GM12864 (cell line): ENCODE measurements at regions not wholly inside any gene's neighbourhood (a gene's known extent, or its start where the extent isn't known, plus 50 kb on each side); places are given as distances from the start of the nearest gene placed in this dataset.

Experiments
- DNase-seq: peaks from one replicate; pipeline ENCODE4 v3.0.0-alpha.2; 2011; ENCODE audit warnings: low read depth
- H3K4me3 ChIP-seq: 2 replicates; pipeline ENCODE4 v1.5.1; 2011; ENCODE audit warnings: mild to moderate bottlenecking, low read depth, low read length, control low read depth
- TF ChIP-seq, protein P1 (sequence below): IDR thresholded peaks from 2 replicates; pipeline ENCODE4 v1.5.1; 2011; ENCODE audit warnings: low read depth, mild to moderate bottlenecking, moderate library complexity, low read length, control low read depth, inconsistent platforms; ENCODE audit errors: missing control alignments

DNA sequence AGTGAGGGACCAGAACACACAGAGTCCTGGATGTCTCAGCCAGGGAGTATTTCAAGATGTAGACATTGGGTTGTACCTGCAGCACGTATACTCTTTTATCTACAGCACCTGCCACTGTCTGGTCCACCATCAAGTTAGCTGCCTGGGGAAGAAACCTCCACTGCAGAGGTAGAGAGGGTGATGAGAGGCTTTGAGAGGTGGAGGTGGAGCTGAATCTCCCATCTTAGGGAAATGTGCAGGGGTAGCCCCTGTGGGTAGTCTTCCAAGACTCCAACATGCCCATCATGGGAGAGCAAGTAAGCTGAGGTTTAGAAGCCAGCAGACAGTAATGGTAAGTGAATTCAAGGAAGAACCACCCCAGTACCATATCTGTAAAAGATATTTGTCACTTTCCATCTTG is 93.3 kb upstream of the CELF4 start:
- DNase-seq, result no peak
- no peak overlapping the region for H3K4me3 ChIP-seq
- TF ChIP-seq, protein P1, sequence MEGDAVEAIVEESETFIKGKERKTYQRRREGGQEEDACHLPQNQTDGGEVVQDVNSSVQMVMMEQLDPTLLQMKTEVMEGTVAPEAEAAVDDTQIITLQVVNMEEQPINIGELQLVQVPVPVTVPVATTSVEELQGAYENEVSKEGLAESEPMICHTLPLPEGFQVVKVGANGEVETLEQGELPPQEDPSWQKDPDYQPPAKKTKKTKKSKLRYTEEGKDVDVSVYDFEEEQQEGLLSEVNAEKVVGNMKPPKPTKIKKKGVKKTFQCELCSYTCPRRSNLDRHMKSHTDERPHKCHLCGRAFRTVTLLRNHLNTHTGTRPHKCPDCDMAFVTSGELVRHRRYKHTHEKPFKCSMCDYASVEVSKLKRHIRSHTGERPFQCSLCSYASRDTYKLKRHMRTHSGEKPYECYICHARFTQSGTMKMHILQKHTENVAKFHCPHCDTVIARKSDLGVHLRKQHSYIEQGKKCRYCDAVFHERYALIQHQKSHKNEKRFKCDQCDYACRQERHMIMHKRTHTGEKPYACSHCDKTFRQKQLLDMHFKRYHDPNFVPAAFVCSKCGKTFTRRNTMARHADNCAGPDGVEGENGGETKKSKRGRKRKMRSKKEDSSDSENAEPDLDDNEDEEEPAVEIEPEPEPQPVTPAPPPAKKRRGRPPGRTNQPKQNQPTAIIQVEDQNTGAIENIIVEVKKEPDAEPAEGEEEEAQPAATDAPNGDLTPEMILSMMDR, result no peak

DNA sequence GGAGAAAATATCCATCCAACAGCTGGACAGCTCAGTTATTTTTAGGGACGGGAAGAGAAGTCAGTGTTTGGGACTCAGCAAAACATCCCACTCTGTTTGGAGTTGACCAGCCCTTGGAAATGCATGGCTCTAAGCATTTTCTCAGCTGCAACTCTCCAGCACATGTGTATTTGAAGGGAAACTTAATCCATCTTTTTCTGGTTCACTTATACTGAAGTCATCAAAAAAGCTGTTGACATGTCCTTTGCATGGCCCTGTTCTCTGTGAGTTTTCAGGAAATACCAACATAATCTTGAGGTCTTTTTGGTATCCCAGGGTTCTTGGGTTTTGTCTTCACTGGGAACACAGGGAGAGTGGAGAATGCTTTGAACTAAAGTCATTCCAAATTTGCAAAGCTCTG is 91.9 kb upstream of the CELF4 start:
- no peak for DNase-seq
- no peak overlapping the region for H3K4me3 ChIP-seq
- TF ChIP-seq, protein P1, result no peak

DNA sequence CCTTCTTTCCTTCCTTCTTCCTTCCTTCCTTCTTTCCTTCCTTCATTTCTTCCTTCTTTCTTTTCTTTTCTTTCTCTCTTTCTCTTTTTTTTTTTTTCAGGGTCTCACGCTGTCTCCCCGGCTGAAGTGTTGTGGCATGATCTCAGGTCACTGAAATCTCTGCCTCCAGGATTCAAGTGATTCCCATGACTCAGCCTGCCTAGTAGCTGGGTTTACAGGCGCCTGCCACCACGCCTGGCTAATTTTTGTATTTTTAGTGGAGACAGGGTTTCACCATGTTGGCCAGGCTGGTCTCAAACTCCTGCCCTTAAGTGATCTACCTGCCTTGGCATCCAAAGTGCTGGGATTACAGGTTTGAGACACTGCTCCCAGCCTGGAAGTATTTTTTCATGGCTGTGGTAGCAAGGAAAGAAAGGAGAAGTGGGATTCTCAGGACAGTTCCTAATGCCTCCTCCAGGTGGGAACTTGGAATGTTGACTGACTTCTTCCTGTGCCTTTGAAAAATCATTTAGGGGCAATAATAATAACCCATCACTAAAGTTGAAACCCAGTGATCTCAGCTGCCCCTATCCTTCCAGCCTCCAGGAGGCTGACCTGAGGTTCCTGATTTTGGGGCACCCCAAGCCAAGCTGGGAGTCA is 89.3 kb upstream of the CELF4 start:
- no peak for DNase-seq
- TF ChIP-seq, protein P1, result no peak
- H3K4me3 ChIP-seq, result no peak overlapping the region

DNA sequence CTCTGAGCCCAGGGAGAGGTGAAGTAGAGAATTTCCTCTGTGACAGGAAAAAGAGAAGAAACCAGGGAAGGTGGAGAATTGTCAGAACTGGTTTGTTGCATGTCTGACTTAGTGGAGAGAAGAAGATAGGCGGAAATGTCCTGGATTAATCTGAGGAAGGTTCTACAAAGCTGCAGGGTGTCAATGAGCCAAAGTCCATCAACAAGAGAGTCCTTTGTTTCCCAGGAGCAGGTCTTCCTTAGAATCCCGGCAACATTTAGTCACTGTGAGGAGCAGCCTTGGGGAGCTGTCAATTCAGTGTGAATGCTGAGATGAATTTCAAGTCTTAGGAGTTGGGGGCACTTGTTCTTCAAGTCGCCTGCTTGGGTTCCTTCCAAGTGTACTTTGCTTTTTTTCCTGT is 88.4 kb upstream of the CELF4 start:
- DNase-seq, result no peak
- TF ChIP-seq, protein P1, result no peak
- no peak overlapping the region for H3K4me3 ChIP-seq

DNA sequence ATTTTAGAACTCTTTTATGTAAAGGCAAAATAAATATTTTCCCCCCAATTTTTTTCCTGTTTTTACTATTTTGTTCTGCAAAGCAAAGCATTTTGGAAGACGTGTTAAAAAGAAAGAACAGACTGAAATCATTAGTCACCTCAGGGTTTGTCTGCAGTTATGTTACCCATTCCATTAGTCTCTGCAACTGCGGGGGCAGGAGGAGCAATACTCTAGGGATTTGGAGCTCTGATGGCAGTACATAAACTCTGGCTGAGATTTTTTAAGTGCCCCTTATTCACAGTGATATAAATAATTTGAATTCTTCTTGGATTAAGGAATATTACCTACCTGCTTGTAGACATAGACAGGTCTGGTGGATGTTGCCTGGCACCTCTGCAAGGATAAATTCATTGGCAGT is 88.0 kb upstream of the CELF4 start:
- TF ChIP-seq, protein P1, result no peak
- DNase-seq, result no peak
- H3K4me3 ChIP-seq, result no peak overlapping the region

DNA sequence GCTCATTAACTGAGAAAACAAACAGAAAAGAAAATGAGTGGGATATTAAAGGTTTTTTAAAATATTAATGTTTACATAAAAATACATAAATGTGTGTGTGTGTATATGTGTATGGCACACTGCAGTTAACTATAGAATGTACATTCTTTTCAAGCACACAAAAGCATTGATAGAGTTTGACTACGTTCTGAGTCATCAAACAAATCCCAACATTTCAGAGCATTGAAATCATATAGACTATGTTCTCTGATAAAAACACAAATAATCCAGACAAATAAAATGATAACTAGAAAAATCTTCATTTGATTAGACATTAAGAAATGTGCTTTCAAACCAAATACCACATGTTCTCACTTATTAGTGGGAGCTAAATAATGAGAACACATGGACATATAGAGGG is 84.3 kb upstream of the CELF4 start:
- TF ChIP-seq, protein P1, result no peak
- no peak overlapping the region for H3K4me3 ChIP-seq
- no peak for DNase-seq

DNA sequence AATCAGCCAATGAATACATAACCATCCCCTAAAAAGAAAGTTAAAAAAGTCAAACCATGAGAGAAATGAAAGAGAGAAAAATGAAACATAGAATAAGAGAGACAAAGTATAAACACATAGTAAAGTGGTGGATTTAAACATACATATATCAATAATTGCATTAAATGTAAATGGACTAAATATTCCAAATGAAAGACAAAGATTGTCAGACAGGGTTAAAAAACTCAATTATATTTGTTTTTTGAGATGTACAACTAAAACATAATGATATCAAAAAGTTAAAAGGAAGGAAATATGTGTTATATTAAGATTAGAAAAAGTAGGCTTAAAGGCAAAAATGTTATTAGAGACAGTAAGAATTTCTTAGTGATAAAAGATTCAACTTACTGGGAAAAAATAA is 83.8 kb upstream of the CELF4 start:
- no peak for DNase-seq
- no peak overlapping the region for H3K4me3 ChIP-seq
- TF ChIP-seq, protein P1, result no peak
